ENCODE measurements at regions not wholly inside any gene's neighbourhood (a gene's known extent, or its start where the extent isn't known, plus 50 kb on each side); places are given as distances from the start of the nearest gene placed in this dataset.

- TF ChIP-seq, protein P1, sequence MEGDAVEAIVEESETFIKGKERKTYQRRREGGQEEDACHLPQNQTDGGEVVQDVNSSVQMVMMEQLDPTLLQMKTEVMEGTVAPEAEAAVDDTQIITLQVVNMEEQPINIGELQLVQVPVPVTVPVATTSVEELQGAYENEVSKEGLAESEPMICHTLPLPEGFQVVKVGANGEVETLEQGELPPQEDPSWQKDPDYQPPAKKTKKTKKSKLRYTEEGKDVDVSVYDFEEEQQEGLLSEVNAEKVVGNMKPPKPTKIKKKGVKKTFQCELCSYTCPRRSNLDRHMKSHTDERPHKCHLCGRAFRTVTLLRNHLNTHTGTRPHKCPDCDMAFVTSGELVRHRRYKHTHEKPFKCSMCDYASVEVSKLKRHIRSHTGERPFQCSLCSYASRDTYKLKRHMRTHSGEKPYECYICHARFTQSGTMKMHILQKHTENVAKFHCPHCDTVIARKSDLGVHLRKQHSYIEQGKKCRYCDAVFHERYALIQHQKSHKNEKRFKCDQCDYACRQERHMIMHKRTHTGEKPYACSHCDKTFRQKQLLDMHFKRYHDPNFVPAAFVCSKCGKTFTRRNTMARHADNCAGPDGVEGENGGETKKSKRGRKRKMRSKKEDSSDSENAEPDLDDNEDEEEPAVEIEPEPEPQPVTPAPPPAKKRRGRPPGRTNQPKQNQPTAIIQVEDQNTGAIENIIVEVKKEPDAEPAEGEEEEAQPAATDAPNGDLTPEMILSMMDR (IDR thresholded peaks at IDR 0.05): no peak
- TF ChIP-seq EZH2 (IDR thresholded peaks at IDR 0.05): no peak
These were observed 310.4 kb downstream of the AJAP1 start for GRCh38 chr1:4964634-4965345.

Data from neural progenitor cell (in vitro differentiated cells).